Hematopoietic multipotent progenitor cell treated with erythropoietin and hydrocortisone succinate and interleukin-3 and kit ligand, for 17 days (in vitro differentiated cells): ENCODE measurements at regions not wholly inside any gene's neighbourhood (a gene's known extent, or its start where the extent isn't known, plus 50 kb on each side); places are given as distances from the start of the nearest gene placed in this dataset.

ENCODE experiments used
- DNase-seq: peaks from one replicate; pipeline ENCODE4 v3.0.0-alpha.2; 2015; ENCODE audit warnings: low spot score

GRCh38 chr15:96524676-96525417, 194.3 kb downstream of the NR2F2 start:
- no peak for DNase-seq

- no peak for DNase-seq
These were observed 204.6 kb downstream of the NR2F2 start for GRCh38 chr15:96535148-96535547.

- no peak for DNase-seq
These were observed 208.0 kb downstream of the NR2F2 start for GRCh38 chr15:96538491-96538890.

GRCh38 chr15:96540283-96540682, 209.8 kb downstream of the NR2F2 start:
- DNase-seq, result no peak

GRCh38 chr15:96542130-96542770, 211.8 kb downstream of the NR2F2 start:
- no peak for DNase-seq

GRCh38 chr15:96544162-96544756, 213.8 kb downstream of the NR2F2 start:
- no peak for DNase-seq

GRCh38 chr15:96549136-96549535, 218.6 kb downstream of the NR2F2 start:
- no peak for DNase-seq

GRCh38 chr15:96551196-96551595, 220.7 kb downstream of the NR2F2 start:
- DNase-seq, result no peak

- no peak for DNase-seq
These were observed 221.2 kb downstream of the NR2F2 start for GRCh38 chr15:96551722-96552121.

GRCh38 chr15:96553006-96553405, 222.5 kb downstream of the NR2F2 start:
- DNase-seq, result no peak

GRCh38 chr15:96553451-96553850, 223.0 kb downstream of the NR2F2 start:
- DNase-seq, result no peak

GRCh38 chr15:96553931-96554330, 223.4 kb downstream of the NR2F2 start:
- DNase-seq, result no peak

GRCh38 chr15:96554541-96554940, 224.0 kb downstream of the NR2F2 start:
- DNase-seq, result no peak

GRCh38 chr15:96559087-96559486, 228.6 kb downstream of the NR2F2 start:
- no peak for DNase-seq

GRCh38 chr15:96559631-96560030, 229.1 kb downstream of the NR2F2 start:
- no peak for DNase-seq

- DNase-seq, result no peak
These were observed 229.9 kb downstream of the NR2F2 start for GRCh38 chr15:96560246-96560895.

- DNase-seq, result no peak
These were observed 231.1 kb downstream of the NR2F2 start for GRCh38 chr15:96561593-96561992.

- DNase-seq, result no peak
These were observed 234.0 kb downstream of the NR2F2 start for GRCh38 chr15:96564546-96564945.

- no peak for DNase-seq
These were observed 234.8 kb downstream of the NR2F2 start for GRCh38 chr15:96565266-96565665.

- no peak for DNase-seq
These were observed 244.3 kb downstream of the NR2F2 start for GRCh38 chr15:96574782-96575181.

- DNase-seq, result no peak
These were observed 246.1 kb downstream of the NR2F2 start for GRCh38 chr15:96576596-96576995.

- no peak for DNase-seq
These were observed 247.9 kb downstream of the NR2F2 start for GRCh38 chr15:96578393-96578792.

GRCh38 chr15:96581371-96581770, 250.9 kb downstream of the NR2F2 start:
- DNase-seq, result no peak
